HEK293T (cell line): ENCODE measurements at regions not wholly inside any gene's neighbourhood (a gene's known extent, or its start where the extent isn't known, plus 50 kb on each side); places are given as distances from the start of the nearest gene placed in this dataset.

Experiments
- BHLHE40 ChIP-seq: fragments of 450-650 bp; IDR thresholded peaks from 2 replicates; pipeline ENCODE4 v1.6.1; 2016; ENCODE audit warnings: mild to moderate bottlenecking, moderate library complexity, borderline replicate concordance
- ELF4 ChIP-seq: fragments of 450-650 bp; IDR thresholded peaks from 2 replicates; pipeline ENCODE4 v1.6.1; 2017; ENCODE audit warnings: antibody characterized with exemption
- FOXA1 ChIP-seq: fragments of 450-650 bp; IDR thresholded peaks from 2 replicates; pipeline ENCODE4 v1.6.1; 2016; ENCODE audit warnings: mild to moderate bottlenecking
- FOXM1 ChIP-seq: fragments of 450-650 bp; IDR thresholded peaks from 2 replicates; pipeline ENCODE4 v1.6.1; 2017; ENCODE audit warnings: mild to moderate bottlenecking, borderline replicate concordance
- HDGF ChIP-seq: fragments of 450-650 bp; IDR thresholded peaks from 2 replicates; pipeline ENCODE4 v1.6.1; 2017; ENCODE audit warnings: antibody characterized with exemption, borderline replicate concordance
- L3MBTL2 ChIP-seq: fragments of 450-650 bp; conservative IDR thresholded peaks from 2 replicates; pipeline ENCODE4 v1.6.1; 2016; ENCODE audit warnings: mild to moderate bottlenecking
- PKNOX1 ChIP-seq: fragments of 450-650 bp; IDR thresholded peaks from 2 replicates; pipeline ENCODE4 v1.6.1; 2016
- SP1 ChIP-seq: fragments of 450-650 bp; IDR thresholded peaks from 2 replicates; pipeline ENCODE4 v1.6.1; 2017
- SUZ12 ChIP-seq: fragments of 450-650 bp; IDR thresholded peaks from 2 replicates; pipeline ENCODE4 v1.6.1; 2016; ENCODE audit warnings: mild to moderate bottlenecking
- TARDBP ChIP-seq: fragments of 450-650 bp; IDR thresholded peaks from 2 replicates; pipeline ENCODE4 v1.6.1; 2016

- TF ChIP-seq TARDBP (no peak), BHLHE40 (no peak), HDGF (no peak), SUZ12 (no peak), L3MBTL2 (no peak), FOXA1 (no peak), ELF4 (no peak), SP1 (no peak), PKNOX1 (no peak), FOXM1 (no peak)
Observed at GRCh38 chr2:234305846-234306245, 191.0 kb downstream of the ARL4C start.
